Thymus (tissue), 11 donors: ENCODE measurements at regions not wholly inside any gene's neighbourhood (a gene's known extent, or its start where the extent isn't known, plus 50 kb on each side); places are given as distances from the start of the nearest gene placed in this dataset.

Experiments
- DNase-seq, 9 donors: peaks; one replicate each; pipeline ENCODE4 v3.0.0-alpha.2; 2013; ENCODE audit warnings: low spot score in 9 of 9, low read depth in 6 of 9, missing footprints in 1 of 9
- H3K27ac ChIP-seq, 2 donors: one replicate each; pipeline ENCODE4 v1.5.1; 2013; ENCODE audit warnings: control low read depth in 1 of 2, low read depth in 1 of 2, low read length in 1 of 2, mild to moderate bottlenecking in 1 of 2, moderate library complexity in 1 of 2
- H3K27me3 ChIP-seq, 2 donors: one replicate each; pipeline ENCODE4 v1.5.1; 2013; ENCODE audit warnings: low read length in 1 of 2; ENCODE audit not compliant: control insufficient read depth in 2 of 2, insufficient read depth in 1 of 2
- H3K36me3 ChIP-seq, 2 donors: one replicate each; pipeline ENCODE4 v1.5.1; 2013; ENCODE audit warnings: low read length in 1 of 2, mild to moderate bottlenecking in 1 of 2, moderate library complexity in 1 of 2; ENCODE audit not compliant: control insufficient read depth in 2 of 2, insufficient read depth in 2 of 2
- H3K4me1 ChIP-seq, 2 donors: one replicate each; pipeline ENCODE4 v1.5.1; 2013; ENCODE audit warnings: low read length in 2 of 2; ENCODE audit not compliant: control insufficient read depth in 2 of 2, insufficient read depth in 2 of 2
- H3K4me3 ChIP-seq, 2 donors: one replicate each; pipeline ENCODE4 v1.5.1; 2013; ENCODE audit warnings: low read length in 2 of 2, control low read depth in 1 of 2, mild to moderate bottlenecking in 1 of 2
- H3K9me3 ChIP-seq, 2 donors: one replicate each; pipeline ENCODE4 v1.5.1; 2013; ENCODE audit warnings: low read length in 1 of 2, mild to moderate bottlenecking in 1 of 2; ENCODE audit not compliant: control insufficient read depth in 2 of 2, insufficient read depth in 1 of 2
- WGBS: extraction: QIAGEN DNeasy Blood & Tissue Kit; methylation state at CpG from one replicate; pipeline ENCODE4 v1.1.7; 2013; 5-methylcytosine and 5-hydroxymethylcytosine counted together
- donor health status: healthy.

DNA sequence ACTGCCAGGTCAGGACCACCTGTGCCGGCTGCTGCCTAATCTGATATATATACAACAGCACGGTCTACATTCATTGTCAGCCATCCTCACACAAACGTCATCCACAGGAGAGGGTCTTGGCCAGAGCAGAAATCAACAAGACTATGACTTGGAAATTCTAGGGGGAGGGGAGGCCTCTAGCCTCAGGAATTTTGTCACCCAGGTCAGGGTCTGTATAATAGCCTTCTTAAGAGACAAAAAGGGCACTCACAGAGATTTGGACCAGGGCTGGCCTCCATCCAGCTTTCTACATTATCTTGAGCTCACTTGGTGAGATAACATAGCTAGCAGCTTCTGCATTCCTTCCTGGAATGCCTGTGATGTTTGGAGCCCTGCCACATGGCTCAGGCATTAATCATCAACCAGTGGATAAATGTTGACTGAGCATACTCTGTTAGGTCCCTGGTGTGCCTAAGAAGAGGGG is 50.4 kb upstream of the CTIF start:
- Histone ChIP-seq H3K27me3 (peaks cover 0 to 3% of the 10 kb centered on the region in 2 donors), H3K36me3 (no peaks in the 10 kb centered on the region), H3K9me3 (no peaks in the 10 kb centered on the region), H3K27ac (no peak overlapping the region), H3K4me1 (no peaks in the 10 kb centered on the region), H3K4me3 (no peak overlapping the region)
- no peak for DNase-seq
- 93% methylated on average over 3 of the region's 3 CpGs for WGBS

DNA sequence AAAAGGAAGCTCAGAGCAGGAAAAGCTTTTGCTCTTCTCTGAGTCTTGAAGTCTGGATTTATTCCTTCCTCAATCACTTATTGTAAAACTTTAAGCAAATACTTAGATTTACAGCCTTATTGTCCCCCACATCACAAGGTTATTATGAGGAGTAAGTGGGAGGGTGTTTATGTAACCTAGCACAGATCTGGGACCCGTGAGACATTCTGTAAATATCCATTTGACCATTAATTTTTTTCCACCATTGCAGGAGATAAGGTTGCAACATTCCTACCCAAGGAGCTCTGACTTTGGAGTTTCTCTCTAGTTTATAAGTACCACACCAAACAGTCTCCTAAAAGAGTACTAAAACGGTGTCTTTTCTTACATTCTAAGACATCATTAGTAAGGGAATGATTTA is 52.1 kb upstream of the CTIF start:
- WGBS = 61% methylated on average over 2 of the region's 2 CpGs
- no peaks in the 10 kb centered on the region for H3K9me3 ChIP-seq
- DNase-seq = no peak
- H3K27me3 ChIP-seq = no peaks in the 10 kb centered on the region
- no peaks in the 10 kb centered on the region for H3K36me3 ChIP-seq
- H3K27ac ChIP-seq = no peak overlapping the region
- H3K4me3 ChIP-seq = no peak overlapping the region
- H3K4me1 ChIP-seq = no peaks in the 10 kb centered on the region

DNA sequence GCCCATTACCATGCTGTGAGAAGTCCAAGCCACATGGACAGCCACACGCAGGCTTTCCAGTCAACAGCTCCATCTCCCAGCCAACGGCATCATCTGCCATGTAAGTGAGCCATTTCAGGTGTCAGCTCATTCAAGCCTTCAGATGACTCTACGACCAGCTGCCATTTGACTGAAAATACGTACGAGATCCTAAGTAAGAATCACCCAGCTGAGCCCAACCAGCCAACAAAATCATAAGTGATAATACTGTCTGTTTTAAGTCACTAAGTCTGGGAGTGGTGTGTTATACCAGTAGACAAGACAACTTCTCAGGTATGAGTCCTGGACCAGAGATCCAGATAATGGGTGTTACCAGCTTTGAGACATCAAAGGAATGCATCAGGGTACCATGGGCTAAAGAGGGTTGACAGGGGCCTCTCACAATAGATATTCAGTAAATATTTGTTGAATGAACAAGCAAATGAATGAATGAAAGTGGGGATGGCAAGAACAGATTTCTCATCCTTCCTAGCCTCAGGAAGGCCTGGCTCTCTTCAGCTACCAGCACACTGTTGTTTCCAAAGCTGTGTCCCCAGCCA is 52.9 kb upstream of the CTIF start:
- 75% methylated on average over 5 of the region's 5 CpGs for WGBS
- H3K27ac ChIP-seq = no peak overlapping the region
- H3K9me3 ChIP-seq = no peaks in the 10 kb centered on the region
- H3K4me1 ChIP-seq = no peaks in the 10 kb centered on the region
- no peaks in the 10 kb centered on the region for H3K27me3 ChIP-seq
- no peaks in the 10 kb centered on the region for H3K36me3 ChIP-seq
- no peak for DNase-seq
- no peak overlapping the region for H3K4me3 ChIP-seq

DNA sequence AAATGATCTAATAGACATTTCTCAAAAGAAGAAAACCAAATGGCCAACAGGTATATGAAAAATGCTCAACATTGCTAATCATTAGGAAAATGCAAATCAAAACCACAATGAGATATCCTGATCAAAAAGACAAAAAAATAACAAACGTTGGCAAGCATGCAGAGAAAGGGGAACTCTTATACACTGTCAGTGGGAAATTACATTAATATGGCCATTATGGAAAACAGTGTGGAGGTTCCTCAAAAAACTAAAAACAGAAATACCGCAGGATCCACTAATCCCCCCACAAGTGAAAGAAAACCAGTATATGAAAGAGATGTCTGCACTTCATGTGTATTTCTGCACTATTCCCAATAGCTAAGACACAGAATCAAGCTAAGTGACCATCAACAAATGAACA is 57.7 kb upstream of the CTIF start:
- H3K27ac ChIP-seq = no peak overlapping the region
- DNase-seq = no peak
- no peaks in the 10 kb centered on the region for H3K4me1 ChIP-seq
- H3K4me3 ChIP-seq = no peak overlapping the region
- H3K27me3 ChIP-seq = no peaks in the 10 kb centered on the region
- H3K36me3 ChIP-seq = no peaks in the 10 kb centered on the region
- 58% methylated on average over 2 of the region's 2 CpGs for WGBS
- H3K9me3 ChIP-seq = no peaks in the 10 kb centered on the region

DNA sequence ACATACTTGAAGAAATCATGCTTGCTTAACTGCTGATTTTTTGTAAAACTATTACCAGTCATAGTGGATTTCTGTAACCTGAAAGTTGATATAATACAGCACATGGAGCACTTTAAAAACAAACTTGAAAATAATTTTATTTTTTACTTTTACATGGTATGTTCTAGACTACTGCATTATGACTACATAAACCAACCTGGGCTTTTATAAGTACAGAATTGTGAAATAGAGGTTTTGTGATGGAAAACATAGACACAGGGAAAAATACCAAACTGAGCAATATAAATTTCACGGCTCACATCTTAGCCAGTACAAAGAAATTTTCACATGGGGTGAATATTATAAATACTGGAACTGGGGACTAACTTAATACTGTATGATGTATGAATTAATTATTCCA is 59.3 kb upstream of the CTIF start:
- DNase-seq = no peak
- Histone ChIP-seq H3K9me3 (no peaks in the 10 kb centered on the region), H3K4me1 (no peaks in the 10 kb centered on the region), H3K27me3 (no peaks in the 10 kb centered on the region), H3K27ac (no peak overlapping the region), H3K36me3 (no peaks in the 10 kb centered on the region), H3K4me3 (no peak overlapping the region)
- WGBS = 97% methylated on average over 1 of the region's 1 CpG

DNA sequence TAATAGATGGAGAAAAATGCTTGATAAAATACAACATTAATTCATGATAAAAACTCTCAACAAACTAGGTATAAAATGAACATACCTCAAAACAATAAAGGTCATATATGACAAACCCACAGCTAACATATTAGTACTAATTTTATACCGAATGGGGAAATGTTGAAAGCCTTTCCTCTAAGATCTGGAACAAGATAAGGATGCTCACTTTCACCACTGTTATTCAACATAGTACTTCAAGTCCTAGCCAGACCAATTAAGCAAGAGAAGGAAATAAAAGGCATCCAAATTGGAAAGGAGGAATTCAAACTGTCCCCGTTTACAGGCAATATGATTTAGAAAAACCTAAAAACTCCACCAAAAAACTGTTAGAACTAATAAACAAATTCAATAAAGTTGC is 61.5 kb upstream of the CTIF start:
- no peaks in the 10 kb centered on the region for H3K36me3 ChIP-seq
- H3K27ac ChIP-seq = no peak overlapping the region
- no peak for DNase-seq
- 75% methylated on average over 2 of the region's 2 CpGs for WGBS
- H3K9me3 ChIP-seq = no peaks in the 10 kb centered on the region
- no peaks in the 10 kb centered on the region for H3K4me1 ChIP-seq
- H3K27me3 ChIP-seq = no peaks in the 10 kb centered on the region
- H3K4me3 ChIP-seq = no peak overlapping the region

DNA sequence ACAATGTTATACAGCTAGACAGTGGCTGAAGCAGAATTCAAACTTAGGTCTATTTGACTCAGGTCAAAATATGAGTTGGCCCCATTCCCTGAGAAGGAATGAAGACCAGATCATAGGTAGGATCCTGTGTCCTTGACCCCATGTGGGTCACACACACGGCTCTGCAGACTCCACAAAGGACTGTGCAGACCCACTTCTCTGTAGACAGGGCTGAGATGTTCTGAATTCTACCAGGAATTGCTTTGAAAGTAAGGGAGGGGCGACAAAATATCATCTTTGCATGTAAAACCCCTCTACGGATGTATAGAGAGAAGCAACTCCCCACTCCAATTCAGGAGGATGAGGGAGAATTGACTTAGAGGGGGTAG is 62.3 kb upstream of the CTIF start:
- Histone ChIP-seq H3K27me3 (no peaks in the 10 kb centered on the region), H3K4me1 (no peaks in the 10 kb centered on the region), H3K4me3 (no peak overlapping the region), H3K9me3 (no peaks in the 10 kb centered on the region), H3K36me3 (no peaks in the 10 kb centered on the region), H3K27ac (no peak overlapping the region)
- 95% methylated on average over 3 of the region's 3 CpGs for WGBS
- no peak for DNase-seq

DNA sequence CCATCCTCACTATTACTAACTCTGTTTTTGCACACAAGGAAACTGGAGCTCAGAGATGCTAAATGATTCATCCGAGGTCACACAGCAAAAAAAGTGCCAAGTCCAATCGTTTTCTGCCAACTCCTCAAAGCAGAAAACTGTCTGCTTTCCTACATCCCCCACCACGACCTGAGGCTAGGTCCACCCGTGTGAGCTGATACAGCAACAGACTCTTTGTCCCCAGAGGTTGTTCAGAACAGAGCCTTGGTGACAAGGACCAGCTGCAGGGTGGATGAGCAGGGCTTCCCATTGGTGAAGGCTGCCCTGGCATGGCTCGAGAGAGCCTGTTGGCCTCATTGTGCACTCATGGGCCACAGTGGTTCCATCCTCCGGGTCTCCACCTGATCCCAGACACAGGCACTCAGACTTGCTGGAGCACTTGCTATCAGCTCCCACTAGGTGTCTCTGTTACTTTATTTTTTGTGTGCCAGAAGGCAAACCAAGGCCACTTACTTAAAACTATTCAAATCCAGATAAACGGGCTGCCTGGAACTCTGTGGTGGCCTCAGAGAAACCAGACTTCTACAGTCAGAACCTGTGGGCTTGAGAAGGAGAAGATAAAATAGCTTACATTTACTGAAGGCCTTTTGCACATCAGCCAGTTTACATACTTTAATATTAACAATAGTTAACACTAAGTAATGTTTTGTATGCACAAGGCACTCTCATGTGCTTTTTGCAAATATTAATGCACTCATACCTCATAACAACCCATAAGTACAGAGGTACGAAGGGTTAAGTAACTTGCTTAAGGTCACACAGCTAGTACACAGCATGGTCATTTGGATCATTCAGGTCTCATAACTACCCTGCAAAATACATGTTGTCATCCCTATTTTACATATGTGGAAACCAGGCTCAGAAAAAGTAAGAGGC is 62.9 kb upstream of the CTIF start:
- Histone ChIP-seq H3K9me3 (no peaks in the 10 kb centered on the region), H3K36me3 (no peaks in the 10 kb centered on the region), H3K27ac (no peak overlapping the region), H3K4me3 (no peak overlapping the region), H3K4me1 (no peaks in the 10 kb centered on the region), H3K27me3 (no peaks in the 10 kb centered on the region)
- DNase-seq = peak in 5 of 9 donors; percentile 23 to 60 (median 24)
- WGBS = 51% methylated on average over 8 of the region's 8 CpGs

DNA sequence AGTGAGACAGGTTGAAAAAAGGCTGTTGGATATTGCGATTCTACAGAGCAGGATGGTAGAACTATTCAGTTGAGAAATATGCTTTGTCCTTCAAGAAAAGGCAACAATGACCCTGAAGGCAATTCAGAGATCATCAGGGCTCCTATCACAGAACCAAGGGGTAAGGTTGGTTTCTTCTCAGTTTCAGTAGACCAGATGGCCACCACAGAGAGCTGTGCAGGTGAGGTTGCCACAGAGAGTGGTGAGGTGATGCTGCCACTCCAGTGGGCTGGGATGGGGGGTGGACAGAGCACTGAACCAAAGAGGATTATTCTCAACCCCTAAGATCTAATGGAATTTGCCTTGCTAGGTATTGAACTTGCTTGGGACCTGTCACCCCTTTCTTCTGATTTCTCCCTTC is 64.6 kb upstream of the ZBTB7C start:
- DNase-seq = no peak
- Histone ChIP-seq H3K4me3 (no peak overlapping the region), H3K36me3 (no peaks in the 10 kb centered on the region)

More for the DNA sequence above, 64.6 kb upstream of the ZBTB7C start:
- Histone ChIP-seq H3K4me1 (no peaks in the 10 kb centered on the region), H3K27ac (no peak overlapping the region), H3K27me3 (no peaks in the 10 kb centered on the region), H3K9me3 (no peaks in the 10 kb centered on the region)
- 90% methylated on average over 1 of the region's 1 CpG for WGBS
